Ishikawa (cell line): ENCODE measurements at regions not wholly inside any gene's neighbourhood (a gene's known extent, or its start where the extent isn't known, plus 50 kb on each side); places are given as distances from the start of the nearest gene placed in this dataset.

Source experiments
- CEBPB ChIP-seq: IDR thresholded peaks from 2 replicates; pipeline ENCODE4 v1.6.1; 2012
- CREB1 ChIP-seq: IDR thresholded peaks from 2 replicates; pipeline ENCODE4 v1.6.1; 2012; ENCODE audit warnings: low read depth
- EGR1 ChIP-seq: IDR thresholded peaks from 2 replicates; pipeline ENCODE4 v1.6.1; 2012
- EP300 ChIP-seq: IDR thresholded peaks from 2 replicates; pipeline ENCODE4 v1.6.1; 2012; ENCODE audit warnings: borderline replicate concordance
- FOXM1 ChIP-seq: IDR thresholded peaks from 2 replicates; pipeline ENCODE4 v1.6.1; 2012; ENCODE audit warnings: low read depth, borderline replicate concordance
- MAX ChIP-seq: IDR thresholded peaks from 2 replicates; pipeline ENCODE4 v1.6.1; 2012
- NFIC ChIP-seq: IDR thresholded peaks from 2 replicates; pipeline ENCODE4 v1.6.1; 2012
- RAD21 ChIP-seq: IDR thresholded peaks from 2 replicates; pipeline ENCODE4 v1.6.1; 2012; ENCODE audit warnings: low read depth
- REST ChIP-seq: IDR thresholded peaks from 2 replicates; pipeline ENCODE4 v1.6.1; 2012; ENCODE audit warnings: low read depth, mild to moderate bottlenecking
- TAF1 ChIP-seq: IDR thresholded peaks from 2 replicates; pipeline ENCODE4 v1.6.1; 2012; ENCODE audit warnings: low read depth, mild to moderate bottlenecking
- TCF12 ChIP-seq: IDR thresholded peaks from 2 replicates; pipeline ENCODE4 v1.6.1; 2012; ENCODE audit warnings: low read depth
- TEAD4 ChIP-seq: IDR thresholded peaks from 2 replicates; pipeline ENCODE4 v1.6.1; 2012
- USF1 ChIP-seq: IDR thresholded peaks from 2 replicates; pipeline ENCODE4 v1.6.1; 2012
- YY1 ChIP-seq: IDR thresholded peaks from 2 replicates; pipeline ENCODE4 v1.6.1; 2012; ENCODE audit warnings: low read depth
- ZBTB7A ChIP-seq: IDR thresholded peaks from 2 replicates; pipeline ENCODE4 v1.6.1; 2012; ENCODE audit warnings: low read depth

GRCh38 chr2:58930537-58930936 lies 689.4 kb upstream of the FANCL start:
- no peak for TF ChIP-seq FOXM1
- no peak for TF ChIP-seq EGR1
- no peak for TF ChIP-seq USF1
- TF ChIP-seq REST: no peak
- TF ChIP-seq NFIC: no peak
- no peak for TF ChIP-seq TAF1
- TF ChIP-seq EP300: no peak
- no peak for TF ChIP-seq ZBTB7A
- TF ChIP-seq CREB1: no peak
- no peak for TF ChIP-seq TCF12
- no peak for TF ChIP-seq TEAD4
- no peak for TF ChIP-seq YY1
- no peak for TF ChIP-seq RAD21
- no peak for TF ChIP-seq MAX
- no peak for TF ChIP-seq CEBPB

- TF ChIP-seq EP300 (no peak), TEAD4 (no peak), CREB1 (no peak), ZBTB7A (no peak), CEBPB (no peak), TAF1 (no peak), EGR1 (no peak), RAD21 (no peak), FOXM1 (no peak), TCF12 (no peak), REST (no peak), YY1 (no peak), USF1 (no peak), NFIC (no peak), MAX (no peak)
These were observed 687.8 kb upstream of the FANCL start for GRCh38 chr2:58928973-58929372.

GRCh38 chr2:58928391-58928790 lies 687.3 kb upstream of the FANCL start:
- TF ChIP-seq RAD21 (no peak), EGR1 (no peak), USF1 (no peak), TEAD4 (no peak), ZBTB7A (no peak), CREB1 (no peak)

GRCh38 chr2:58926112-58926511 lies 685.0 kb upstream of the FANCL start:
- no peak for TF ChIP-seq CEBPB
- no peak for TF ChIP-seq FOXM1
- no peak for TF ChIP-seq USF1
- TF ChIP-seq REST: no peak
- no peak for TF ChIP-seq MAX
- no peak for TF ChIP-seq YY1
- TF ChIP-seq EGR1: no peak
- no peak for TF ChIP-seq TEAD4
- TF ChIP-seq RAD21: no peak
- TF ChIP-seq ZBTB7A: no peak
- TF ChIP-seq CREB1: no peak
- TF ChIP-seq TCF12: no peak
- TF ChIP-seq TAF1: no peak
- TF ChIP-seq EP300: no peak
- TF ChIP-seq NFIC: no peak
